ENCODE measurements at regions not wholly inside any gene's neighbourhood (a gene's known extent, or its start where the extent isn't known, plus 50 kb on each side); places are given as distances from the start of the nearest gene placed in this dataset.
A peak's percentile ranks its signal among the peaks of the same experiment; 100 is the strongest.

- TF ChIP-seq TRIM28 (IDR thresholded peaks at IDR 0.05; ENCODE audit: borderline replicate concordance, low read length) (peak; percentile 93; the same call in 1 of the 2 replicates), HOXA7 (CRISPR knock-in tag; IDR thresholded peaks at IDR 0.05; ENCODE audit: borderline replicate concordance) (no peak), ZNF488 (tag by site-specific recombination; IDR thresholded peaks at IDR 0.05) (no peak), KLF9 (tag by site-specific recombination; IDR thresholded peaks at IDR 0.05; ENCODE audit: low read depth) (no peak), ZNF404 (tag by site-specific recombination; IDR thresholded peaks at IDR 0.05) (no peak), ZNF624 (tag by site-specific recombination; IDR thresholded peaks at IDR 0.05) (no peak), ZNF354C (tag by site-specific recombination; IDR thresholded peaks at IDR 0.05; ENCODE audit: borderline replicate concordance, low read depth) (no peak), ZNF830 (tag by site-specific recombination; IDR thresholded peaks at IDR 0.05; ENCODE audit: low read depth) (no peak), PRDM10 (tag by site-specific recombination; IDR thresholded peaks at IDR 0.05) (no peak), ZNF280D (tag by site-specific recombination; IDR thresholded peaks at IDR 0.05) (peak; percentile 79; the same call in 1 of the 2 replicates), SALL2 (tag by site-specific recombination; IDR thresholded peaks at IDR 0.05; ENCODE audit: borderline replicate concordance) (no peak), RBAK (tag by site-specific recombination; IDR thresholded peaks at IDR 0.05) (no peak), ZNF776 (tag by site-specific recombination; IDR thresholded peaks at IDR 0.05; ENCODE audit: borderline replicate concordance) (no peak), ZNF843 (tag by site-specific recombination; IDR thresholded peaks at IDR 0.05) (no peak), TCF7L2 (IDR thresholded peaks at IDR 0.05; ENCODE audit: borderline replicate concordance, low read depth, low read length) (no peak)
Observed at GRCh38 chr2:78029392-78029995, 507.3 kb upstream of the LRRTM4 start (continued).

- H3K4me1 ChIP-seq (ENCODE audit: control insufficient read depth, insufficient read depth, low read length): no peaks in the 10 kb centered on the region
- no peak for TF ChIP-seq ZNF629 (tag by site-specific recombination; IDR thresholded peaks at IDR 0.05)
- no peak for TF ChIP-seq ZBTB44 (tag by site-specific recombination; IDR thresholded peaks at IDR 0.05)
- TF ChIP-seq ZXDB (tag by site-specific recombination; IDR thresholded peaks at IDR 0.05): no peak
- no peak for TF ChIP-seq ZNF777 (tag by site-specific recombination; IDR thresholded peaks at IDR 0.05; ENCODE audit: borderline replicate concordance)
- no peaks in the 10 kb centered on the region for H3K9me3 ChIP-seq (ENCODE audit: control insufficient read depth, insufficient read depth, low read depth, low read length)
- no peaks in the 10 kb centered on the region for H3K36me3 ChIP-seq (ENCODE audit: control insufficient read depth in 2 of 2, insufficient read depth in 1 of 2, low read length in 2 of 2)
- H3K4me3 ChIP-seq (ENCODE audit: low read depth, low read length): no peak overlapping the region
- no peak overlapping the region for H3K27ac ChIP-seq (ENCODE audit: extremely low read depth, low read depth, low read length)
- ChIA-PET CTCF (no interaction called here), POLR2A (no interaction called here)
Observed at GRCh38 chr2:78034706-78035105, 512.5 kb upstream of the LRRTM4 start.

Data from HEK293 (cell line).